DMS 273 (cell line): ENCODE measurements at regions not wholly inside any gene's neighbourhood (a gene's known extent, or its start where the extent isn't known, plus 50 kb on each side); places are given as distances from the start of the nearest gene placed in this dataset.

Source experiments
- DNase-seq: peaks from one replicate; lab custom pipeline; 2025; ENCODE audit not compliant: unreplicated experiment; lab: John Stamatoyannopoulos, UW

GRCh38 chr14:101024686-101025085 is 121.2 kb upstream of the RTL1 start:
- DNase-seq: no peak

GRCh38 chr14:101025131-101025530 is 121.6 kb upstream of the RTL1 start:
- DNase-seq: no peak

- DNase-seq: no peak
These were observed 122.2 kb upstream of the RTL1 start for GRCh38 chr14:101025696-101026095.

- DNase-seq: no peak
These were observed 122.8 kb upstream of the RTL1 start for GRCh38 chr14:101026341-101026740.

- DNase-seq: no peak
These were observed 123.8 kb upstream of the RTL1 start for GRCh38 chr14:101027291-101027690.

- no peak for DNase-seq
These were observed 124.4 kb upstream of the RTL1 start for GRCh38 chr14:101027966-101028365.

- no peak for DNase-seq
These were observed 125.6 kb upstream of the RTL1 start for GRCh38 chr14:101028971-101029667.

- DNase-seq: no peak
These were observed 126.3 kb upstream of the RTL1 start for GRCh38 chr14:101029668-101030290.

- DNase-seq: no peak
These were observed 127.1 kb upstream of the RTL1 start for GRCh38 chr14:101030586-101030985.

- no peak for DNase-seq
These were observed 127.7 kb upstream of the RTL1 start for GRCh38 chr14:101031186-101031585.

- no peak for DNase-seq
These were observed 128.2 kb upstream of the RTL1 start for GRCh38 chr14:101031721-101032120.

- DNase-seq: no peak
These were observed 128.9 kb upstream of the RTL1 start for GRCh38 chr14:101032433-101032832.

- no peak for DNase-seq
These were observed 129.5 kb upstream of the RTL1 start for GRCh38 chr14:101033006-101033405.

GRCh38 chr14:101033446-101034165 is 130.1 kb upstream of the RTL1 start:
- DNase-seq: no peak

- no peak for DNase-seq
These were observed 131.5 kb upstream of the RTL1 start for GRCh38 chr14:101034986-101035385.

GRCh38 chr14:101035466-101036225 is 132.1 kb upstream of the RTL1 start:
- DNase-seq: peak; percentile 10

GRCh38 chr14:101037021-101037817 is 133.7 kb upstream of the RTL1 start:
- no peak for DNase-seq

- DNase-seq: no peak
These were observed 135.7 kb upstream of the RTL1 start for GRCh38 chr14:101039031-101039754.

- no peak for DNase-seq
These were observed 136.2 kb upstream of the RTL1 start for GRCh38 chr14:101039755-101040138.
